ENCODE measurements at regions not wholly inside any gene's neighbourhood (a gene's known extent, or its start where the extent isn't known, plus 50 kb on each side); places are given as distances from the start of the nearest gene placed in this dataset.

DNA sequence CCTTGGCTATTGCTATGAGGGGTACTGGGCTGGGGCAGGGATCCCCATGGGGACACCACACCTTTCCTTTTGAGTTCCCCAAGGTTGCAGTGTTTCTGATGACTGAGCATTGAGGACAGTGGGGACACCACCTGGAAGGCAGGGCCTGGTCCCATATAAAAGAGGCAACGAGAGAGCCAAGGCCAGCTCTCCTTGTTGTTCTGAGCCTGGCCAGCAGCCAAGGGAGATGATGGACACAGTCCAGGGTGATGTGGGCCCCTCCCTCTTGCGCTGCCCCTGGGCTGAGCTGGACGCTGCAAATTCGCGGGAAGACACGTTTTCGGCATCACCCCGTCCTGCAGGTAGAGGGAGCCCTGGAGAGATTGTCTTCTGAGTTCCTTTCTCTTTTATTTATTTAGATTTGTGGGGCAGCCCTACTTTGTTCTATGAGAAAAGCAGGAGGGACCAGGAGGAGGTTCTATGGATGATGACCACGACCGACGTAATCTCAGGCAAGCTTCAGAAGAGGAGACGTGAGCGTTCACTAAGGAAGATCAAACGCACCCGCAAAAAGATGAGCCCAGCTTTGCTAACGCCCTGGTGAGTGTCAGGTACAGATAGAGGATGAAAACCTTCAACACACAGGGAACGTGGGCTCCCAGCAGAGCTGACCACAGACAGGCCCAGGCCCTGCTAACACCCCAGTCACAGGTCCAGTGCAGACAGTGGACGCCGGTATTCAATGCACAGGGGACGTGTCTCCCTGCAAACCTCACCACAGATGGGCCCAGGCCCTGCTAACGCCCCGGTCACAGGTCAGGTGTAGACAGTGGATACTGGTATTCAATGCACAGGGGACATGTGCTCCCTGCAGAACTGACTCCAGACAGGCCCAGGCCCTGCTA lies 97.4 kb downstream of the SHOX start:
- H4K20me1 ChIP-seq (ENCODE audit: control insufficient read depth, insufficient read depth, low read depth, low read length), result no peaks in the 10 kb centered on the region
- peaks cover 14% of the 10 kb centered on the region; the same call in 1 of the 2 replicates for H3K9me3 ChIP-seq (ENCODE audit: control insufficient read depth, insufficient read depth, low read length)
- TF ChIP-seq, protein P1, sequence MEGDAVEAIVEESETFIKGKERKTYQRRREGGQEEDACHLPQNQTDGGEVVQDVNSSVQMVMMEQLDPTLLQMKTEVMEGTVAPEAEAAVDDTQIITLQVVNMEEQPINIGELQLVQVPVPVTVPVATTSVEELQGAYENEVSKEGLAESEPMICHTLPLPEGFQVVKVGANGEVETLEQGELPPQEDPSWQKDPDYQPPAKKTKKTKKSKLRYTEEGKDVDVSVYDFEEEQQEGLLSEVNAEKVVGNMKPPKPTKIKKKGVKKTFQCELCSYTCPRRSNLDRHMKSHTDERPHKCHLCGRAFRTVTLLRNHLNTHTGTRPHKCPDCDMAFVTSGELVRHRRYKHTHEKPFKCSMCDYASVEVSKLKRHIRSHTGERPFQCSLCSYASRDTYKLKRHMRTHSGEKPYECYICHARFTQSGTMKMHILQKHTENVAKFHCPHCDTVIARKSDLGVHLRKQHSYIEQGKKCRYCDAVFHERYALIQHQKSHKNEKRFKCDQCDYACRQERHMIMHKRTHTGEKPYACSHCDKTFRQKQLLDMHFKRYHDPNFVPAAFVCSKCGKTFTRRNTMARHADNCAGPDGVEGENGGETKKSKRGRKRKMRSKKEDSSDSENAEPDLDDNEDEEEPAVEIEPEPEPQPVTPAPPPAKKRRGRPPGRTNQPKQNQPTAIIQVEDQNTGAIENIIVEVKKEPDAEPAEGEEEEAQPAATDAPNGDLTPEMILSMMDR (IDR thresholded peaks at IDR 0.05; ENCODE audit: low read depth, low read length, poor library complexity, severe bottlenecking), result peak; percentile 65
- no peak for TF ChIP-seq EZH2phosphoT487 (IDR thresholded peaks at IDR 0.05; ENCODE audit: borderline replicate concordance, low read length)
- peak overlapping the region; percentile 28; the same call in 1 of the 2 replicates for H3K4me2 ChIP-seq (ENCODE audit: low read length)
- H3F3A ChIP-seq (ENCODE audit: control insufficient read depth, insufficient read depth), result no peaks in the 10 kb centered on the region
- H3K4me1 ChIP-seq (ENCODE audit: control insufficient read depth, low read length), result peaks cover 4% of the 10 kb centered on the region
- H3K79me2 ChIP-seq (ENCODE audit: control insufficient read depth, low read length), result no peaks in the 10 kb centered on the region
- no peaks in the 10 kb centered on the region for H3K27me3 ChIP-seq (ENCODE audit: control insufficient read depth, low read length)
- H3K9me2 ChIP-seq (replicated peaks; ENCODE audit: control insufficient read depth, low read length), result no peaks in the 10 kb centered on the region
- H3K4me3 ChIP-seq (ENCODE audit: low read length), result no peak overlapping the region
- no peaks in the 10 kb centered on the region for H3K36me3 ChIP-seq (ENCODE audit: control insufficient read depth, low read length)
- no peak overlapping the region for H3K27ac ChIP-seq (ENCODE audit: low read depth, low read length)

DNA sequence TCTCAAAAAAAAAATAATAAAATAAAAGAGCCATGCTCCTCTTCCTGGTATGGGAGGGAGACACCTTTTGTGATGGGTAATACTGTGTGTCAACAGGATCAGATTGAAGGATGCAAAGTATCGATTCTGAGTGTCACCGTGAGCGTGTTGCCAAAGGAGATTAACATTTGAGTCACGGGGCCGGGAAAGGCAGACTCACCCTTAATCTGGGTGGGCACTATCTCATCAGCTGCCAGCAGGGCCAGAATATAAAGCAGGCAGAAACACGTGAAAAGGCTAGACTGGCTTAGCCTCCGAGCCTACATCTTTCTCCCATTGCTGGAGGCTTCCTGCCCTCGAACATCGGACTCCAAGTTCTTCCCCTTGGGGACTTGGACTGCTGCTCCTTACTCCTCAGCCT lies 95.4 kb downstream of the SHOX start:
- peaks cover 14% of the 10 kb centered on the region; the same call in 1 of the 2 replicates for H3K9me3 ChIP-seq (ENCODE audit: control insufficient read depth, insufficient read depth, low read length)
- H4K20me1 ChIP-seq (ENCODE audit: control insufficient read depth, insufficient read depth, low read depth, low read length), result no peaks in the 10 kb centered on the region
- H3F3A ChIP-seq (ENCODE audit: control insufficient read depth, insufficient read depth), result no peaks in the 10 kb centered on the region
- no peaks in the 10 kb centered on the region for H3K27me3 ChIP-seq (ENCODE audit: control insufficient read depth, low read length)
- no peak overlapping the region for H3K27ac ChIP-seq (ENCODE audit: low read depth, low read length)
- no peaks in the 10 kb centered on the region for H3K36me3 ChIP-seq (ENCODE audit: control insufficient read depth, low read length)
- no peak overlapping the region for H3K4me2 ChIP-seq (ENCODE audit: low read length)
- peaks cover 4% of the 10 kb centered on the region for H3K4me1 ChIP-seq (ENCODE audit: control insufficient read depth, low read length)
- H3K4me3 ChIP-seq (ENCODE audit: low read length), result no peak overlapping the region
- no peaks in the 10 kb centered on the region for H3K9me2 ChIP-seq (replicated peaks; ENCODE audit: control insufficient read depth, low read length)
- H3K79me2 ChIP-seq (ENCODE audit: control insufficient read depth, low read length), result no peaks in the 10 kb centered on the region
- TF ChIP-seq, protein P1 (IDR thresholded peaks at IDR 0.05; ENCODE audit: low read depth, low read length, poor library complexity, severe bottlenecking), result no peak
- no peak for TF ChIP-seq EZH2phosphoT487 (IDR thresholded peaks at IDR 0.05; ENCODE audit: borderline replicate concordance, low read length)

DNA sequence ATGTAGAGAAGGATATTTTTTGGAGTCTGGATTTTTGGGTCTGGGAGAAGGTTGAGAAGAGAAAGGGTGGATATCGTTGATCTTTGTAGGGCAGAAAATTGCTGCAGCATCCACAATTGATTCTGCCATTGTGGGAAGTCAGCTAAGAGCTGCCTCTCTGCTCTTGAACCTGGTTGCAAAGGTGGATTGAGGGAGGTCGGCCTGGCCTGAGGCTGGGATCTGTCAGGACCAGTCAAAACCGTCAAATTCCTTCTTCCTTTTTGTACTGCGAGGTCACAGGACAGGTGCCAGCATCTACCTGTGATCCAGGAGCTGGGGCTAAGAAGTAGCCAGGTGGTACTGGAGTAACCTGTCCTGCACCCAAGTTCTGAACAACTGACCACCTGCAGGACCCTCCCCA lies 93.7 kb downstream of the SHOX start:
- Histone ChIP-seq H3K79me2 (ENCODE audit: control insufficient read depth, low read length) (no peaks in the 10 kb centered on the region), H3K27ac (ENCODE audit: low read depth, low read length) (no peak overlapping the region), H3K9me2 (replicated peaks; ENCODE audit: control insufficient read depth, low read length) (no peaks in the 10 kb centered on the region), H3K27me3 (ENCODE audit: control insufficient read depth, low read length) (no peaks in the 10 kb centered on the region), H3K4me2 (ENCODE audit: low read length) (no peak overlapping the region), H3K4me3 (ENCODE audit: low read length) (no peak overlapping the region), H3K4me1 (ENCODE audit: control insufficient read depth, low read length) (peaks cover 4% of the 10 kb centered on the region), H3K9me3 (ENCODE audit: control insufficient read depth, insufficient read depth, low read length) (peaks cover 14% of the 10 kb centered on the region; the same call in 1 of the 2 replicates), H3F3A (ENCODE audit: control insufficient read depth, insufficient read depth) (no peaks in the 10 kb centered on the region), H3K36me3 (ENCODE audit: control insufficient read depth, low read length) (no peaks in the 10 kb centered on the region), H4K20me1 (ENCODE audit: control insufficient read depth, insufficient read depth, low read depth, low read length) (no peaks in the 10 kb centered on the region)
- TF ChIP-seq, protein P1 (IDR thresholded peaks at IDR 0.05; ENCODE audit: low read depth, low read length, poor library complexity, severe bottlenecking), result no peak
- no peak for TF ChIP-seq EZH2phosphoT487 (IDR thresholded peaks at IDR 0.05; ENCODE audit: borderline replicate concordance, low read length)

All from DOHH2 (cell line).